Activated T-cell treated with anti-CD3 and anti-CD28 coated beads, Interleukin-2, amount 50 U/mL, for 72 hours (primary cell): ENCODE measurements at regions not wholly inside any gene's neighbourhood (a gene's known extent, or its start where the extent isn't known, plus 50 kb on each side); places are given as distances from the start of the nearest gene placed in this dataset.
A peak's percentile ranks its signal among the peaks of the same experiment; 100 is the strongest.

Experiments used
- ATAC-seq, 2 donors: fragments of 150-1000 bp; cut with Tn5 transposase; replicated peaks in 1 of 2; 2 replicates each; pipeline ENCODE4 v1.10.0; 2021; ENCODE audit warnings: moderate library complexity in 2 of 2, mild to moderate bottlenecking in 1 of 2
- DNase-seq, 2 donors: peaks; one replicate each; pipeline ENCODE4 v3.0.0; 2021 to 2022; ENCODE audit warnings: mixed read lengths in 1 of 2
- H3K27ac Mint-ChIP-seq: one replicate; pipeline ENCODE4 v1.8.0; 2022; ENCODE audit warnings: mild to moderate bottlenecking, moderate library complexity, mixed read lengths
- H3K27me3 Mint-ChIP-seq: one replicate; pipeline ENCODE4 v1.8.0; 2022; ENCODE audit warnings: low read depth, mixed read lengths
- H3K36me3 Mint-ChIP-seq, 2 donors: one replicate each; pipeline ENCODE4 v1.8.0; 2022; ENCODE audit warnings: mixed read lengths in 2 of 2, mild to moderate bottlenecking in 1 of 2; ENCODE audit not compliant: insufficient read depth in 2 of 2
- H3K4me1 Mint-ChIP-seq: one replicate; pipeline ENCODE4 v1.8.0; 2022; ENCODE audit warnings: low read depth, mixed read lengths
- H3K4me3 Mint-ChIP-seq, 2 donors: one replicate each; pipeline ENCODE4 v1.8.0; 2022; ENCODE audit warnings: mild to moderate bottlenecking in 2 of 2, mixed read lengths in 2 of 2, moderate library complexity in 2 of 2
- H3K9me3 Mint-ChIP-seq, 2 donors: one replicate each; pipeline ENCODE4 v1.8.0; 2022; ENCODE audit warnings: mixed read lengths in 2 of 2

DNA sequence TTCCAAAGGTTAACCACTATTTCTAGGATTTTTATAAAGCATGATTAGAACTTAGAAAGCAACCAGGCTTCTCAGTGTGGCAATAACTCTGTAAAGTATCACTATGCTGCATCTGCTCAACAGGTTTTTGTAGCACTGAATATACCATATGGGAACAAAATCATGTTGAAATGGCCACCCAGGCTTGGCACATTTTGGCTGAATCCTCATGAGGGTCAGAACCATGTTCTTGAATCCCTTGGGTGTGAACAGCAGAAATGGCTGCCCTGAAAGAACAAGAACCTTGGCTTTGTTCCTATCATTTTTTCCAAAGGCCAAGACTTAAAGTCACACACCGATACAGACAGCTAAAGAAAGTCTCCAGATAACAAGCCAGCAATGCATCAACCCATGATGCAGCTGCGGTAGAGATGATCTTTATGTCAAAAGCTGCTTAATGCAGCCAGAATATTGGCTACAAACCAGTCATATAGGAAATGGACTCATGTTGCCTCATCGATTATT is 283.0 kb upstream of the NOX3 start:
- Mint-ChIP-seq H3K27ac (no peak overlapping the region), H3K4me3 (no peak overlapping the region)

DNA sequence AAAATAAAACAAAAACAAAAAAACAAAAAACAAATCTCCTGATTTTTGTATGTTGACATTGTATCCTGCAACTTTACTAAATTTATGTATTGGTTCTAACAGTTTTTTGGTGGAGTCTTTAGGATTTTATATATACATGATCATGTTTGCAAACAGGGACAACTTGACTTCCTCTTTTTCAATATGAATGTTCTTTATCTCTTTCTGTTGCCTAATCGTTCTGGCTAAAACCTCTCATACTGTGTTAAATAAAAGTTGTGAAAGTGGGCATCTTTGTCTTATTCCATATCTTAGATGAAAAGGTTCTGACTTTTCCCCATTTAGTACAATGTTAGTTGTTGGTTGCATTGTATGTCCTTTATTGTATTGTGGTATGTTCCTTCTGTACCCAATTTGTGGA is 261.7 kb upstream of the NOX3 start:
- H3K27ac Mint-ChIP-seq = no peak overlapping the region
- no peaks in the 10 kb centered on the region for H3K4me1 Mint-ChIP-seq
- H3K27me3 Mint-ChIP-seq = no peaks in the 10 kb centered on the region
- no peak overlapping the region for H3K4me3 Mint-ChIP-seq
- DNase-seq (no peak), ATAC-seq (no peak)
- H3K36me3 Mint-ChIP-seq = no peaks in the 10 kb centered on the region
- no peaks in the 10 kb centered on the region for H3K9me3 Mint-ChIP-seq

More for the DNA sequence above, 283.0 kb upstream of the NOX3 start:
- peaks cover 0 to 1% of the 10 kb centered on the region in 2 donors for H3K9me3 Mint-ChIP-seq
- no peaks in the 10 kb centered on the region for H3K36me3 Mint-ChIP-seq
- H3K27me3 Mint-ChIP-seq = no peaks in the 10 kb centered on the region
- H3K4me1 Mint-ChIP-seq = no peaks in the 10 kb centered on the region
- no peak for DNase-seq
- no peak for ATAC-seq

DNA sequence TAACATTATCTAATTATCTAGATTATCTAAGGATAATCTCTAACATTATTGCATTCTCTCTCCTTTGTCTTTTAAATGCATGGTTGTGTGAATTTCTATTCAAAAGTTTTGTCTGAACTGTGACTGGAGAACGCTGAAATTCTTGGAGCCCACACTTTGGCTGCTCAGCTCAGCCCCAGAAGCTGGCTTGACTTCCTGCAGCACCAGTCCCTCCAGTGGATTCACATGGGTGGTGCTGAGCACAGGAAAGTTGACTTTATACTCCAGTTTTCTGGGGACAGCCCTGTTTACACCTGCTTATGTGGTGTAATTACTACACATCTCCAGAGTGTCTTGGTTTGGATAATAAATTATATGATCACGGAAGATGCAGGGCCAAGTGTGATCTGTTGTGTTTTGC is 255.1 kb upstream of the NOX3 start:
- Mint-ChIP-seq H3K4me1 (no peaks in the 10 kb centered on the region), H3K4me3 (no peak overlapping the region), H3K27me3 (no peaks in the 10 kb centered on the region), H3K27ac (no peak overlapping the region), H3K9me3 (no peaks in the 10 kb centered on the region), H3K36me3 (no peaks in the 10 kb centered on the region)
- ATAC-seq (no peak), DNase-seq (no peak)

DNA sequence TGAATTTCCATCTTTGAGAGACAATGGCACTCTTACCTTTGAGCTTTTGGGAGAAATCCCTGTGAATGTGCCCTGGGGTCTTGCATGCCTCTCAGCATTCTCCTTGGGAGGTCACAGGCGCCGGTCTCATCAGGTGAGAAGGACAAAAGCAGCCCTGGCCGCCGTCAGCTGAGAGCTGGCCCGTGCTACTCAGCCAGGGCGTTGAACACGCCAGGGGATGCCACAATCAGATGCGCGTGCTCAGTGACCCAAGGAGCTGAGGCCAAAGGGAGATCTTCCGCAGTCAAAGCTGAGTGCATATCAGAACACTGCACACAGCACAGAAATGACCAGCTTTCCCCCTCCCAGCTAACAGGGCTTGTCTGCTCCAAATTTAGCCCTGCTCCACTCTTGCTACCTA is 253.6 kb upstream of the NOX3 start:
- Mint-ChIP-seq H3K4me1 (no peaks in the 10 kb centered on the region), H3K27ac (no peak overlapping the region), H3K9me3 (no peaks in the 10 kb centered on the region), H3K27me3 (peaks cover 2% of the 10 kb centered on the region), H3K4me3 (no peak overlapping the region), H3K36me3 (no peaks in the 10 kb centered on the region)
- ATAC-seq = no peak
- no peak for DNase-seq

DNA sequence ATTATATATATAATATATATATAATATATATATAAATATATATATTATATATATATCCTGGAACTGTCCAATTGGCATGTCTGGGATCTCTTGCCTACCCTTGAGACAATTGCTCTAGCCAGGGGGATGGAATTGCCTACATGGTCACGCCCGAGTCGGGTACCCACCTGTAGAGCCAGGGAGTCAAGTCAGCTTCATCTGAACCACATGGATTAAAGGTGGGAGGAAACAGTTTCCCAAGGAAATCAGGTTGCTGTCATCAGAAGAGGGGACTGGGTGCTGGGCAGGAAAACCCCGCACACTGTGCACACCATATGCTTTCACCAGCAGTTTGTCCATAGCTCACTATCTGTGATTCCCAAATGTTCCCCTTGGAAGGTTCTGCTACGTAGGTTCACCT is 252.5 kb upstream of the NOX3 start:
- DNase-seq (no peak), ATAC-seq (peak; percentile 26 to 64)
- Mint-ChIP-seq H3K4me1 (no peaks in the 10 kb centered on the region), H3K27ac (no peak overlapping the region), H3K27me3 (peaks cover 8% of the 10 kb centered on the region), H3K9me3 (no peaks in the 10 kb centered on the region), H3K4me3 (no peak overlapping the region), H3K36me3 (no peaks in the 10 kb centered on the region)

DNA sequence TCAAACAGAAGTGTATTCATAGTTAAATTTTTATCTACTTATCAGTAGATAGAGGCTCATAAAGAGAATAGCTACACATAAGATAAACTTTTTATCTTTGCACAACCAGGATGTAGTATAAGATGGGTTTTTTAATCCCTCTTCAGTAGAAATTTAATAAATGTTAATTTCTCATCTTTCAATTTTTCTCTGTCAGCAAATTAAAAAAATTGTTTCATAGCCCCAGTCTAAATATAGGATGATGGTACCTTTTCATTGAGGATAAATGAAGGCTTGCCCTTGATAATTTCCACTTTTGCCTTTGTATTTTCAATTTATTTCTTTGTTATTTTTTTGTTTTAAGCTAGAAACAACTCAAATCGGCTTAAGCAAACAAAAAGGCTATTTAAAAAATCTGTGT is 251.2 kb upstream of the NOX3 start:
- H3K36me3 Mint-ChIP-seq = no peaks in the 10 kb centered on the region
- no peak overlapping the region for H3K27ac Mint-ChIP-seq
- ATAC-seq (no peak), DNase-seq (no peak)
- H3K4me3 Mint-ChIP-seq = no peak overlapping the region
- peaks cover 8% of the 10 kb centered on the region for H3K27me3 Mint-ChIP-seq
- H3K4me1 Mint-ChIP-seq = no peaks in the 10 kb centered on the region
- H3K9me3 Mint-ChIP-seq = no peaks in the 10 kb centered on the region

DNA sequence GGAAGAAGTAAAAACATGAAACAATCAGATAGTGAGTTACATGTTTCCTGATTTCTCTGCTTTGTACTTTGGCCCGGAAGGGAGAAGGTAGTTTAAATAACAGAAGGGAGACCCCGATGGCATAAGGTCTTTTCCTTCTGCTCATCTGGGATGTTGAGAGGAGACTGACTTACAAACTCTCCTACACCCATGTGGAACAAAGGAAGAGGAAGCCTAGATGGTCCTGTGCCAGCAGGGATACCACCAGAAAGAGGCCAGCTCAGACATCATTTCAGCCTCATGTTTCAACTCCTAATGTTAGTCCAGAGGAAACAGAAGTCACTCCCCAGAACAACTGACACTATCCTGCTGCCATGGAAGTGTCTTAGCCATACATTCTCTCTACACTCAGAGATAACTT is 250.7 kb upstream of the NOX3 start:
- ATAC-seq (no peak), DNase-seq (no peak)
- Mint-ChIP-seq H3K27me3 (peaks cover 8% of the 10 kb centered on the region), H3K27ac (no peak overlapping the region), H3K36me3 (no peaks in the 10 kb centered on the region), H3K9me3 (no peaks in the 10 kb centered on the region), H3K4me3 (no peak overlapping the region), H3K4me1 (no peaks in the 10 kb centered on the region)

DNA sequence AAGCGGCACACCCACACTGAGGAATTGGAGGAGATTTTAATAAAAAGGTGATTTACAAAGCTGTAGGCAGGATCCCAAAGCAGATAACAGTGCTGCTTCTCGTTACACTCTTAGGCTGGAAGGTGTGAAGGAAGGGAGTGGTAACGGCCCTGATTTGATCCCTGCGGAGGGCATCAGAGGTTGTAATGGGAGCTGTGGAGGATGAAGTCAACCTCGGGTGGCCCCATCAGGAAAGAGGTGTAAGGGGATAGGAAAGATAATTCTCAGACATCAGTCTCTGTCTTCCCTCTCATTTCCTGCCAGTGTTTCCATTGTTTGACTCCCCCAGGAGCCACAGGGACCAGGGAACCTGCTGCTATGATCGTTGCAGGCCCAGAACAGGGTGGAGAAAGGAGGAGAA is 245.7 kb upstream of the NOX3 start:
- Mint-ChIP-seq H3K27ac (no peak overlapping the region), H3K36me3 (no peaks in the 10 kb centered on the region), H3K27me3 (peaks cover 14% of the 10 kb centered on the region), H3K4me1 (peaks cover 7% of the 10 kb centered on the region), H3K9me3 (no peaks in the 10 kb centered on the region), H3K4me3 (no peak overlapping the region)
- DNase-seq (no peak), ATAC-seq (no peak)

DNA sequence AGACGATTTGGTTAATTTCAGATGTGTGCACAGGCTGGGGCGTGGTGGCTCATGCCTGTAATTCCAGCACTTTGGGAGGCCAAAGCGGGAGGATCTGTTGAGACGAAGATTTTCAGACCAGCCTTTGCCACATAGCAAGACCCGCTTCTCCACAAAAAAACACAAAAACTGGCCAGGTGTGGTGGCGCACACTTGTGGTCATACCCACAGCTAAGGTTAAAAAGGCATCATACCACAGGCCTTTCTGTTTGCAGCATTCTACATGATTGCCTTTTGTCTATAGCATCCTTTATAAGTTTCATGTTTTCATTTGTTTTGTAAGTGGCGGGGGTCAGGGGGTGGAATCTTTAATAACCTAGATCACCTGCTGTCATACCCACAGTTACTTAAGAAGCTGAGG is 239.9 kb upstream of the NOX3 start:
- ATAC-seq (no peak), DNase-seq (no peak)
- Mint-ChIP-seq H3K4me3 (no peak overlapping the region), H3K4me1 (peaks cover 7% of the 10 kb centered on the region), H3K9me3 (no peaks in the 10 kb centered on the region), H3K36me3 (no peaks in the 10 kb centered on the region), H3K27me3 (peaks cover 5% of the 10 kb centered on the region), H3K27ac (no peak overlapping the region)

DNA sequence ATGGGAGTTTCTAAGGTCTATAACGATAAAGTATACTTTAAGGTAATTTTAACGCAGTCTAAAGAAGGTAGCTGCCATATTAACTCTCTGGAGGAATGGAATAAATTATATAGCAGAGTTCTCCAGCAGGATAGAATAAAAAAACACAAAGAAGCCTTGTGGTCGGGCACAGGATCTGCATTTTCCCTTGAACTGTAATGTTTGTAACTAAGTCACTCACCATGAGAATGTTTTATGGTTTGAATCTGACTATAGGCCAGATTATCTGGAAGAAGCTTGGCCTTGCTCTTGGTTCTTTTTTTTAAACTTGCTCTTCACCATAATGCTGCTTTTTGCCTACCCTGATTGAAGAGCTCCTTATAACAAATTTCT is 238.8 kb upstream of the NOX3 start:
- Mint-ChIP-seq H3K27me3 (peaks cover 2% of the 10 kb centered on the region), H3K36me3 (no peaks in the 10 kb centered on the region), H3K4me1 (peaks cover 7% of the 10 kb centered on the region), H3K4me3 (no peak overlapping the region), H3K27ac (no peak overlapping the region), H3K9me3 (no peaks in the 10 kb centered on the region)
- ATAC-seq (no peak), DNase-seq (no peak)

DNA sequence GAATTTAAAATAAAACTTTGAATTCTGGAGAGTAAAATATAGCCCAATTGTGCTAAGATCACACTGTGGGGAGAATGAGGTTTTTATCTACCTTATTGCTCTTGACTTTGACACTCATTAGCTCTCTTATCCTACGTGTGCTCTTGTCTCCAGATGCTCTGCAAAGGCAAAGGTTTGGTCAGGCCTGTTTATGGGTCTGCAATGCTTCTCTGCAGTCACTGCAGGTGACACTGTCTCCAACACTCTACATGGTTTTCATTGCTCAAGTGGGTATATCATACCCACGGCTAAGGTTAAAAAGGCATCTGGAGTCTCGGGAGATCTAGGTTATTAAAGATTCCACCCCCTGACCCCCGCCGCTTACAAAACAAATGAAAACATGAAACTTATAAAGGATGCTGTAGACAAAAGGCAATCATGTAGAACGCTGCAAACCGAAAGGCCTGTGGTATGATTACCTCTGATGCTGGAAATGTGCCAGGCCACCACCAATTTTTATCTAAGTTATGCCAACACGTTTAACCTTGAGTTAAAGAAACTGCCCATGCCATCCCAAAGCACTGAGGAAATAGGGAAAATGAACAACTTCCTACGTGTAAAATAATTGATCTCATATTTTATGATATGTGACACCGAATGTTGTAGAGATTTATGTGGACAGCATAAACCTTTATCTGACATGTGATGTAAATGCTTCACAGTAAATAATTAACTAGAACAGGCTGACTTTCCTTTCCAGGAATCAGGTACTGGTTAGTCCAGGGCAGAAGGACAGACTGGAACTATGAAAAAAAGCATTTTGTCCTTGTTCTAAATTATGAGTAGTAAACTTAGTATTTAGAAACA is 238.2 kb upstream of the NOX3 start:
- DNase-seq (no peak), ATAC-seq (no peak)
- no peaks in the 10 kb centered on the region for H3K9me3 Mint-ChIP-seq
- peaks cover 7% of the 10 kb centered on the region for H3K4me1 Mint-ChIP-seq
- H3K4me3 Mint-ChIP-seq = no peak overlapping the region
- H3K27me3 Mint-ChIP-seq = no peaks in the 10 kb centered on the region
- no peaks in the 10 kb centered on the region for H3K36me3 Mint-ChIP-seq
- H3K27ac Mint-ChIP-seq = no peak overlapping the region

DNA sequence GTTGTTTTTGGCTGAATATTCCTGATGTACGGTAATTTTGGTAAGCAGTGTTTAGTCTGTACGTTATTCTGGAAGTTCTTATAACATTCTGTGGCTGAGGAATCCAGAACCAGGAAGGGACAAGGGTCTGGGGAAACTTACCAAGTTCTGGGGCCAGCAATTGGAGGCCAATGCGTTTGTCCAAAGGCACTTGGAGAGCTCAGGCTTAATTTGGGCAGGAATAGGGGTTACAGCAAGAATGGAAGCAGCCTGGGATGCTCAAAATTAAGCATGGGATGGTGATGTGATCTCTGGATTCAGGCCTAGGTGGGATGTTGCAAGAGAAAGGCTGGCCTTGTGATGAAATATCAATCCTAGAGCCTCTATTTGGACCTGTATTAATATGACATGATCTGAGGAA is 235.2 kb upstream of the NOX3 start:
- ATAC-seq = no peak
- Mint-ChIP-seq H3K36me3 (no peaks in the 10 kb centered on the region), H3K27me3 (no peaks in the 10 kb centered on the region), H3K4me1 (no peaks in the 10 kb centered on the region), H3K4me3 (no peak overlapping the region), H3K9me3 (no peaks in the 10 kb centered on the region), H3K27ac (no peak overlapping the region)
- no peak for DNase-seq

DNA sequence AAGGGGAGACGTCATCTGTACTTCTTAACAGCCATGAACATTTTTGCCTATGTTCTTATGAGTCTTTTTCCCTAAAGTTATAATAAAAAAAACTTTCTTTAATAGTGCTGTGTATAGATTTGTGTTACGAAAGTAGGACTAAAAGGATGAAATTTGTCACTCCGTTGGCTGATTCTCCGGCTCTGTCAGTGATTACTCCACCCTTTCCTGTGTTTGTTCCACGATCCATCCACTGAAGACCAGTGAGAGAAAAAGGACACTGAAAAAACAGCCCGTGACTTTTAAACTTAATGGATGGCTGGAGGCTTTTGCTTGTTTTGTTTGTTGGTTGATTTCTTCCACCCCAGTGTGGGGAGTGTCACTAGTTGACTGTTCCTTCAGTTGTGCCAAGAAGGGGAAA is 232.0 kb upstream of the NOX3 start:
- ATAC-seq (no peak), DNase-seq (no peak)

More for the DNA sequence above, 232.0 kb upstream of the NOX3 start:
- Mint-ChIP-seq H3K9me3 (no peaks in the 10 kb centered on the region), H3K27me3 (no peaks in the 10 kb centered on the region), H3K4me3 (no peak overlapping the region), H3K36me3 (no peaks in the 10 kb centered on the region), H3K27ac (no peak overlapping the region), H3K4me1 (no peaks in the 10 kb centered on the region)
